SK-N-SH treated with all-trans-retinoic acid at 6 μM for 48 hours (cell line): ENCODE measurements at regions not wholly inside any gene's neighbourhood (a gene's known extent, or its start where the extent isn't known, plus 50 kb on each side); places are given as distances from the start of the nearest gene placed in this dataset.

Experiments
- ATAC-seq: fragments of 200-7000 bp; cut with Tn5 transposase; 3 replicates; pipeline ENCODE4 v1.9.1; 2020; ENCODE audit warnings: mild to moderate bottlenecking, moderate library complexity
- ARNTL ChIP-seq: fragments of 450-650 bp; formaldehyde crosslinking; IDR thresholded peaks from 2 replicates; pipeline ENCODE4 v1.5.0; 2020; ENCODE audit warnings: low read depth, mild to moderate bottlenecking, moderate library complexity, borderline replicate concordance
- BACH2 ChIP-seq: fragments of 250-450 bp; sonication (Bioruptor Pico); IDR thresholded peaks from 2 replicates; pipeline ENCODE4 v1.9.0; 2021; ENCODE audit warnings: mild to moderate bottlenecking, borderline replicate concordance
- CSDC2 ChIP-seq: fragments of 250-450 bp; sonication (Bioruptor Pico); IDR thresholded peaks from 2 replicates; pipeline ENCODE4 v1.5.0; 2020; ENCODE audit warnings: mild to moderate bottlenecking, moderate library complexity
- ESRRG ChIP-seq: fragments of 250-450 bp; sonication (Bioruptor Pico); IDR thresholded peaks from 2 replicates; pipeline ENCODE4 v1.6.1; 2021; ENCODE audit warnings: mild to moderate bottlenecking
- ISL1 ChIP-seq: fragments of 250-450 bp; sonication (Bioruptor Pico); IDR thresholded peaks from 2 replicates; pipeline ENCODE4 v2.1.2; 2022; ENCODE audit warnings: mild to moderate bottlenecking, moderate library complexity
- OSR1 ChIP-seq: fragments of 250-450 bp; sonication (Bioruptor Pico); IDR thresholded peaks from 2 replicates; pipeline ENCODE4 v1.8.0; 2022; ENCODE audit warnings: moderate library complexity, mild to moderate bottlenecking, inconsistent platforms
- RARB ChIP-seq: fragments of 250-450 bp; sonication (Bioruptor Pico); IDR thresholded peaks from 2 replicates; pipeline ENCODE4 v1.8.0; 2021; ENCODE audit warnings: mild to moderate bottlenecking, moderate library complexity
- SNAI2 ChIP-seq: fragments of 250-450 bp; sonication (Bioruptor Pico); IDR thresholded peaks from 2 replicates; pipeline ENCODE4 v1.5.0; 2020; ENCODE audit warnings: mild to moderate bottlenecking, moderate library complexity
- TCF4 ChIP-seq: fragments of 250-450 bp; sonication (Bioruptor Pico); IDR thresholded peaks from 2 replicates; pipeline ENCODE4 v1.8.0; 2021; ENCODE audit warnings: mild to moderate bottlenecking, moderate library complexity, borderline replicate concordance
- TOX ChIP-seq: fragments of 250-450 bp; sonication (Bioruptor Pico); IDR thresholded peaks from 2 replicates; pipeline ENCODE4 v1.8.0; 2021; ENCODE audit warnings: mild to moderate bottlenecking, moderate library complexity, borderline replicate concordance
- ZC3H10 ChIP-seq: fragments of 250-450 bp; sonication (Bioruptor Pico); IDR thresholded peaks from 2 replicates; pipeline ENCODE4 v1.5.1; 2021; ENCODE audit warnings: mild to moderate bottlenecking, moderate library complexity
- ZFP3 ChIP-seq: fragments of 250-450 bp; sonication (Bioruptor Pico); IDR thresholded peaks from 2 replicates; pipeline ENCODE4 v1.5.0; 2020; ENCODE audit warnings: mild to moderate bottlenecking, moderate library complexity
- ZFP30 ChIP-seq: fragments of 450-650 bp; formaldehyde crosslinking; IDR thresholded peaks from 2 replicates; pipeline ENCODE4 v1.5.0; 2022; ENCODE audit warnings: mild to moderate bottlenecking, moderate library complexity
- ZNF70 ChIP-seq: fragments of 450-650 bp; formaldehyde crosslinking; IDR thresholded peaks from 2 replicates; pipeline ENCODE4 v1.5.0; 2020; ENCODE audit warnings: mild to moderate bottlenecking, moderate library complexity
- ZNF8 ChIP-seq: fragments of 450-650 bp; formaldehyde crosslinking; IDR thresholded peaks from 2 replicates; pipeline ENCODE4 v1.5.0; 2020; ENCODE audit warnings: mild to moderate bottlenecking, moderate library complexity
- TF ChIP-seq, protein P1 (sequence below): fragments of 250-450 bp; sonication (Bioruptor Pico); IDR thresholded peaks from 2 replicates; pipeline ENCODE4 v1.8.0; 2020; ENCODE audit warnings: mild to moderate bottlenecking, moderate library complexity, borderline replicate concordance
- TF ChIP-seq, protein P2 (sequence below): fragments of 250-450 bp; sonication (Bioruptor Pico); IDR thresholded peaks from 2 replicates; pipeline ENCODE4 v1.8.0; 2021; ENCODE audit warnings: low read depth, mild to moderate bottlenecking, moderate library complexity, borderline replicate concordance
- TF ChIP-seq, protein P3 (sequence below): fragments of 250-450 bp; sonication (Bioruptor Pico); IDR thresholded peaks from 2 replicates; pipeline ENCODE4 v1.5.1; 2020; ENCODE audit warnings: low read depth, mild to moderate bottlenecking, moderate library complexity
- TF ChIP-seq, protein P4 (sequence below): fragments of 250-450 bp; sonication (Bioruptor Pico); IDR thresholded peaks from 2 replicates; pipeline ENCODE4 v1.5.1; 2021; ENCODE audit warnings: mild to moderate bottlenecking, moderate library complexity
- TF ChIP-seq, protein P5 (sequence below): fragments of 250-450 bp; sonication (Bioruptor Pico); IDR thresholded peaks from 2 replicates; pipeline ENCODE4 v1.5.0; 2020; ENCODE audit warnings: mild to moderate bottlenecking, moderate library complexity

DNA sequence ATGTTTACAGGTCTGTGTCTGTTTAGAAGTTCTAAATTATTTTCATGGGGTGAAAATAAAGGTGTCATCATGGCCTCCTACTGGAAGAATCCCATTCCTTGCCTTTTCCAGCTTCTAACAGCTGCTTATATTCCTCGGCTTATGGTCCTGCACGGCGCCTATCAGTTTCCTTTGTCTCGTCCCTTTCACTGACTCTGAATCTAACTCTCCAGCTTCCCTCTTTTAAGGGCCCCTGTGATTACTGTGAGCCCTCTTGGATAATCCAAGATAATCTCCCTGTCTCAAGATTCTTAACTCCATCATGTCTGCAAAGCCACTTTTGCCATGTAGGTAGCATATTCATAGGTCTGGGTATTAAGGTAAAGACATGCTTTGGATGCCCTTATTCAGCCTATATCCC, 441.0 kb upstream of the ERCC4 start:
- no peak for TF ChIP-seq ZFP30 (CRISPR knock-in tag)
- TF ChIP-seq, protein P1, sequence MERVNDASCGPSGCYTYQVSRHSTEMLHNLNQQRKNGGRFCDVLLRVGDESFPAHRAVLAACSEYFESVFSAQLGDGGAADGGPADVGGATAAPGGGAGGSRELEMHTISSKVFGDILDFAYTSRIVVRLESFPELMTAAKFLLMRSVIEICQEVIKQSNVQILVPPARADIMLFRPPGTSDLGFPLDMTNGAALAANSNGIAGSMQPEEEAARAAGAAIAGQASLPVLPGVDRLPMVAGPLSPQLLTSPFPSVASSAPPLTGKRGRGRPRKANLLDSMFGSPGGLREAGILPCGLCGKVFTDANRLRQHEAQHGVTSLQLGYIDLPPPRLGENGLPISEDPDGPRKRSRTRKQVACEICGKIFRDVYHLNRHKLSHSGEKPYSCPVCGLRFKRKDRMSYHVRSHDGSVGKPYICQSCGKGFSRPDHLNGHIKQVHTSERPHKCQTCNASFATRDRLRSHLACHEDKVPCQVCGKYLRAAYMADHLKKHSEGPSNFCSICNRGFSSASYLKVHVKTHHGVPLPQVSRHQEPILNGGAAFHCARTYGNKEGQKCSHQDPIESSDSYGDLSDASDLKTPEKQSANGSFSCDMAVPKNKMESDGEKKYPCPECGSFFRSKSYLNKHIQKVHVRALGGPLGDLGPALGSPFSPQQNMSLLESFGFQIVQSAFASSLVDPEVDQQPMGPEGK, result no peak
- no peak for TF ChIP-seq ZFP3 (CRISPR knock-in tag)
- no peak for TF ChIP-seq ZNF8
- TF ChIP-seq, protein P2, sequence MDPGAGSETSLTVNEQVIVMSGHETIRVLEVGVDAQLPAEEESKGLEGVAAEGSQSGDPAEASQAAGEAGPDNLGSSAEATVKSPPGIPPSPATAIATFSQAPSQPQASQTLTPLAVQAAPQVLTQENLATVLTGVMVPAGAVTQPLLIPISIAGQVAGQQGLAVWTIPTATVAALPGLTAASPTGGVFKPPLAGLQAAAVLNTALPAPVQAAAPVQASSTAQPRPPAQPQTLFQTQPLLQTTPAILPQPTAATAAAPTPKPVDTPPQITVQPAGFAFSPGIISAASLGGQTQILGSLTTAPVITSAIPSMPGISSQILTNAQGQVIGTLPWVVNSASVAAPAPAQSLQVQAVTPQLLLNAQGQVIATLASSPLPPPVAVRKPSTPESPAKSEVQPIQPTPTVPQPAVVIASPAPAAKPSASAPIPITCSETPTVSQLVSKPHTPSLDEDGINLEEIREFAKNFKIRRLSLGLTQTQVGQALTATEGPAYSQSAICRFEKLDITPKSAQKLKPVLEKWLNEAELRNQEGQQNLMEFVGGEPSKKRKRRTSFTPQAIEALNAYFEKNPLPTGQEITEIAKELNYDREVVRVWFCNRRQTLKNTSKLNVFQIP (CRISPR knock-in tag), result no peak
- no peak for TF ChIP-seq SNAI2 (CRISPR knock-in tag)
- TF ChIP-seq ARNTL (CRISPR knock-in tag), result no peak
- no peak for TF ChIP-seq OSR1 (CRISPR knock-in tag)
- TF ChIP-seq, protein P3, sequence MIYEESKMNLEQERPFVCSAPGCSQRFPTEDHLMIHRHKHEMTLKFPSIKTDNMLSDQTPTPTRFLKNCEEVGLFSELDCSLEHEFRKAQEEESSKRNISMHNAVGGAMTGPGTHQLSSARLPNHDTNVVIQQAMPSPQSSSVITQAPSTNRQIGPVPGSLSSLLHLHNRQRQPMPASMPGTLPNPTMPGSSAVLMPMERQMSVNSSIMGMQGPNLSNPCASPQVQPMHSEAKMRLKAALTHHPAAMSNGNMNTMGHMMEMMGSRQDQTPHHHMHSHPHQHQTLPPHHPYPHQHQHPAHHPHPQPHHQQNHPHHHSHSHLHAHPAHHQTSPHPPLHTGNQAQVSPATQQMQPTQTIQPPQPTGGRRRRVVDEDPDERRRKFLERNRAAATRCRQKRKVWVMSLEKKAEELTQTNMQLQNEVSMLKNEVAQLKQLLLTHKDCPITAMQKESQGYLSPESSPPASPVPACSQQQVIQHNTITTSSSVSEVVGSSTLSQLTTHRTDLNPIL, result no peak
- no peak for TF ChIP-seq ISL1 (CRISPR knock-in tag)
- TF ChIP-seq, protein P4, sequence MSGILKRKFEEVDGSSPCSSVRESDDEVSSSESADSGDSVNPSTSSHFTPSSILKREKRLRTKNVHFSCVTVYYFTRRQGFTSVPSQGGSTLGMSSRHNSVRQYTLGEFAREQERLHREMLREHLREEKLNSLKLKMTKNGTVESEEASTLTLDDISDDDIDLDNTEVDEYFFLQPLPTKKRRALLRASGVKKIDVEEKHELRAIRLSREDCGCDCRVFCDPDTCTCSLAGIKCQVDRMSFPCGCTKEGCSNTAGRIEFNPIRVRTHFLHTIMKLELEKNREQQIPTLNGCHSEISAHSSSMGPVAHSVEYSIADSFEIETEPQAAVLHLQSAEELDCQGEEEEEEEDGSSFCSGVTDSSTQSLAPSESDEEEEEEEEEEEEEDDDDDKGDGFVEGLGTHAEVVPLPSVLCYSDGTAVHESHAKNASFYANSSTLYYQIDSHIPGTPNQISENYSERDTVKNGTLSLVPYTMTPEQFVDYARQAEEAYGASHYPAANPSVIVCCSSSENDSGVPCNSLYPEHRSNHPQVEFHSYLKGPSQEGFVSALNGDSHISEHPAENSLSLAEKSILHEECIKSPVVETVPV (CRISPR knock-in tag), result no peak
- TF ChIP-seq TCF4 (CRISPR knock-in tag), result no peak
- no peak for TF ChIP-seq CSDC2 (CRISPR knock-in tag)
- no peak for TF ChIP-seq TOX (CRISPR knock-in tag)
- TF ChIP-seq ZC3H10, result no peak
- no peak for TF ChIP-seq RARB (CRISPR knock-in tag)
- TF ChIP-seq ZNF70 (CRISPR knock-in tag), result no peak
- TF ChIP-seq, all 23 proteins: peak for 0
- no peak for ATAC-seq

DNA sequence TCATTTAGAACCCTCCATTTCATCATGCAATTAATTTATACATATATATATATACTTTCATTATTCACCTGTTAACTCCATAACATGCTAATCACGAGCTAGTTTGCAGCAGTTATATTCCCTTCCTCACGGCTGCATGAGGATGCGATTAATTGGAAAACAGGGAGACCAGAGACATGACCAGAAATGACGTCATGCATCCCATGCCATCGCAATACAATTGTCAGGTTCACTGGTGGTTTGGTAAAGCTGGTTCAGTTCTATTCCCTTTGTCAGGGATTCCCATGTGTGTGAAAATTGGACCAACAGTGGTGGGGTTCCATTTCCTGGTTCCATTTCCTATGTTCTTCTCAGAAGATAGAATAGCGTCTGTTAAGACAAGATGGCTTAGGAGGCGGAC, 440.4 kb upstream of the ERCC4 start:
- no peak for ATAC-seq
- TF ChIP-seq RARB (CRISPR knock-in tag) (no peak), ESRRG (CRISPR knock-in tag) (no peak), BACH2 (CRISPR knock-in tag) (no peak), OSR1 (CRISPR knock-in tag) (no peak), ISL1 (CRISPR knock-in tag) (no peak), ZNF8 (no peak)
- TF ChIP-seq, protein P4 (CRISPR knock-in tag), result no peak
- TF ChIP-seq, protein P1, result no peak
- TF ChIP-seq, protein P5, sequence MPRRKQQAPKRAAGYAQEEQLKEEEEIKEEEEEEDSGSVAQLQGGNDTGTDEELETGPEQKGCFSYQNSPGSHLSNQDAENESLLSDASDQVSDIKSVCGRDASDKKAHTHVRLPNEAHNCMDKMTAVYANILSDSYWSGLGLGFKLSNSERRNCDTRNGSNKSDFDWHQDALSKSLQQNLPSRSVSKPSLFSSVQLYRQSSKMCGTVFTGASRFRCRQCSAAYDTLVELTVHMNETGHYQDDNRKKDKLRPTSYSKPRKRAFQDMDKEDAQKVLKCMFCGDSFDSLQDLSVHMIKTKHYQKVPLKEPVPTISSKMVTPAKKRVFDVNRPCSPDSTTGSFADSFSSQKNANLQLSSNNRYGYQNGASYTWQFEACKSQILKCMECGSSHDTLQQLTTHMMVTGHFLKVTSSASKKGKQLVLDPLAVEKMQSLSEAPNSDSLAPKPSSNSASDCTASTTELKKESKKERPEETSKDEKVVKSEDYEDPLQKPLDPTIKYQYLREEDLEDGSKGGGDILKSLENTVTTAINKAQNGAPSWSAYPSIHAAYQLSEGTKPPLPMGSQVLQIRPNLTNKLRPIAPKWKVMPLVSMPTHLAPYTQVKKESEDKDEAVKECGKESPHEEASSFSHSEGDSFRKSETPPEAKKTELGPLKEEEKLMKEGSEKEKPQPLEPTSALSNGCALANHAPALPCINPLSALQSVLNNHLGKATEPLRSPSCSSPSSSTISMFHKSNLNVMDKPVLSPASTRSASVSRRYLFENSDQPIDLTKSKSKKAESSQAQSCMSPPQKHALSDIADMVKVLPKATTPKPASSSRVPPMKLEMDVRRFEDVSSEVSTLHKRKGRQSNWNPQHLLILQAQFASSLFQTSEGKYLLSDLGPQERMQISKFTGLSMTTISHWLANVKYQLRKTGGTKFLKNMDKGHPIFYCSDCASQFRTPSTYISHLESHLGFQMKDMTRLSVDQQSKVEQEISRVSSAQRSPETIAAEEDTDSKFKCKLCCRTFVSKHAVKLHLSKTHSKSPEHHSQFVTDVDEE (CRISPR knock-in tag), result no peak
